Body of pancreas (tissue), 4 donors: ENCODE measurements at regions not wholly inside any gene's neighbourhood (a gene's known extent, or its start where the extent isn't known, plus 50 kb on each side); places are given as distances from the start of the nearest gene placed in this dataset.
A peak's percentile ranks its signal among the peaks of the same experiment; 100 is the strongest.

Source experiments
- ATAC-seq: fragments of 150-250 bp; one replicate; pipeline ENCODE4 v1.9.1; 2016
- DNase-seq, 4 donors: peaks; one replicate each; pipeline ENCODE4 v3.0.0-alpha.2; 2019
- H3K27ac ChIP-seq, 4 donors: fragments of 200-600 bp; sonication (generic); 1 replicate in 3 of 4; 2 replicates in 1 of 4; pipeline versions ENCODE4 v1.5.1 to v1.6.1; 2016 to 2019; ENCODE audit warnings: mild to moderate bottlenecking in 1 of 4, mixed read lengths in 1 of 4, moderate library complexity in 1 of 4
- H3K27me3 ChIP-seq, 2 donors: fragments of 200-600 bp; sonication (generic); one replicate each; pipeline ENCODE4 v1.6.0; 2016; ENCODE audit warnings: mild to moderate bottlenecking in 1 of 2
- H3K36me3 ChIP-seq, 2 donors: fragments of 200-600 bp; sonication (generic); replicated peaks in 1 of 2; 2 replicates each; pipeline ENCODE4 v1.5.1; 2016; ENCODE audit warnings: low read depth in 2 of 2; ENCODE audit not compliant: insufficient read depth in 1 of 2
- H3K4me1 ChIP-seq: fragments of 200-600 bp; sonication (generic); one replicate; pipeline ENCODE4 v1.6.0; 2016
- H3K4me3 ChIP-seq, 2 donors: fragments of 200-600 bp; sonication (generic); 1 replicate in 1 of 2; 2 replicates in 1 of 2; pipeline ENCODE4 v1.5.1; 2016 to 2019
- H3K9me3 ChIP-seq, 3 donors: fragments of 200-600 bp; sonication (generic); 1 replicate in 2 of 3; 2 replicates in 1 of 3; pipeline ENCODE4 v1.5.1; 2016
- CTCF ChIP-seq, 7 experiments: fragments of 450-650 bp in 4 of 7; fragments of 200-600 bp in 3 of 7; sonication (generic) in 3 of 7; IDR thresholded peaks; one replicate each; pipeline ENCODE4 v1.5.1; 2016 to 2019; ENCODE audit warnings: antibody characterized with exemption in 7 of 7
- POLR2A ChIP-seq, 3 donors: fragments of 450-650 bp; IDR thresholded peaks; one replicate each; pipeline ENCODE4 v1.6.1; 2016; ENCODE audit warnings: antibody characterized with exemption in 3 of 3, mild to moderate bottlenecking in 2 of 3
- WGBS, 2 donors: methylation state at CpG; one replicate each; pipeline ENCODE4 v1.1.5; 2017; 5-methylcytosine and 5-hydroxymethylcytosine counted together
- intact Hi-C: fragments of 100-400 bp; cut with DNase I; formaldehyde crosslinking; loops from one replicate; pipeline ENCODE4 v1.15.1; 2023

GRCh38 chr6:28606424-28607391, 81.0 kb downstream of the GPX5 start:
- ATAC-seq (no peak), DNase-seq (peak in 3 of 4 donors; percentile 13 to 35 (median 17))
- 4 to 6% methylated on average over 29 to 30 of the region's 30 CpGs for WGBS, 2 donors
- Histone ChIP-seq H3K4me3 (no peak overlapping the region), H3K4me1 (peaks cover 9% of the 10 kb centered on the region), H3K27me3 (peaks cover 3 to 11% of the 10 kb centered on the region in 2 donors), H3K27ac (no peak overlapping the region), H3K9me3 (no peaks in the 10 kb centered on the region), H3K36me3 (no peaks in the 10 kb centered on the region)
- no peak for TF ChIP-seq POLR2A (IDR thresholded peaks at IDR 0.05)
- TF ChIP-seq CTCF (IDR thresholded peaks at IDR 0.05), result peak in 4 of 7 experiments; percentile 14 to 25 (median 16)
- intact Hi-C loops, result no loop called here

GRCh38 chr6:28607990-28608389, 82.3 kb downstream of the GPX5 start:
- WGBS, 2 donors, result 24 to 25% methylated on average over 9 of the region's 9 CpGs
- peaks cover 3 to 11% of the 10 kb centered on the region in 2 donors for H3K27me3 ChIP-seq

GRCh38 chr6:28609672-28610071, 84.0 kb downstream of the GPX5 start:
- H3K9me3 ChIP-seq, result no peaks in the 10 kb centered on the region
- peaks cover 9% of the 10 kb centered on the region for H3K4me1 ChIP-seq
- 91 to 94% methylated on average over 3 of the region's 3 CpGs for WGBS, 2 donors
- no peak for ATAC-seq
- no peak overlapping the region for H3K4me3 ChIP-seq
- H3K36me3 ChIP-seq, result no peaks in the 10 kb centered on the region
- no peak overlapping the region for H3K27ac ChIP-seq
- no peak for TF ChIP-seq CTCF (IDR thresholded peaks at IDR 0.05)
- TF ChIP-seq POLR2A (IDR thresholded peaks at IDR 0.05), result no peak
- intact Hi-C loops, result no loop called here
- peaks cover 3 to 19% of the 10 kb centered on the region in 2 donors for H3K27me3 ChIP-seq
- no peak for DNase-seq

More at GRCh38 chr6:28607990-28608389, 82.3 kb downstream of the GPX5 start:
- DNase-seq (no peak), ATAC-seq (no peak)
- Histone ChIP-seq H3K9me3 (no peaks in the 10 kb centered on the region), H3K36me3 (no peaks in the 10 kb centered on the region), H3K4me3 (no peak overlapping the region), H3K27ac (no peak overlapping the region), H3K4me1 (peaks cover 9% of the 10 kb centered on the region)
- no peak for TF ChIP-seq POLR2A (IDR thresholded peaks at IDR 0.05)
- no peak for TF ChIP-seq CTCF (IDR thresholded peaks at IDR 0.05)
- intact Hi-C loops, result no loop called here

- DNase-seq, result no peak
- no peak for ATAC-seq
Observed at GRCh38 chr6:28615616-28615954, 89.9 kb downstream of the GPX5 start.

More at GRCh38 chr6:28615616-28615954, 89.9 kb downstream of the GPX5 start:
- H3K9me3 ChIP-seq, result no peaks in the 10 kb centered on the region
- intact Hi-C loops, result no loop called here
- H3K4me1 ChIP-seq, result no peaks in the 10 kb centered on the region
- TF ChIP-seq CTCF (IDR thresholded peaks at IDR 0.05), result no peak
- TF ChIP-seq POLR2A (IDR thresholded peaks at IDR 0.05), result no peak
- no peak overlapping the region for H3K4me3 ChIP-seq
- no peaks in the 10 kb centered on the region for H3K36me3 ChIP-seq
- no peak overlapping the region for H3K27ac ChIP-seq
- H3K27me3 ChIP-seq, result peaks cover 0 to 25% of the 10 kb centered on the region in 2 donors
- 69 to 71% methylated on average over 7 of the region's 7 CpGs for WGBS, 2 donors
